C4-2B (cell line): ENCODE measurements at regions not wholly inside any gene's neighbourhood (a gene's known extent, or its start where the extent isn't known, plus 50 kb on each side); places are given as distances from the start of the nearest gene placed in this dataset.

Experiments
- CTCF ChIP-seq: fragments of 450-650 bp; conservative IDR thresholded peaks from 2 replicates; pipeline ENCODE4 v1.5.1; 2017; ENCODE audit warnings: mild to moderate bottlenecking
- ZFX ChIP-seq: fragments of 450-650 bp; IDR thresholded peaks from 2 replicates; pipeline ENCODE4 v1.6.1; 2017

- TF ChIP-seq ZFX (no peak), CTCF (no peak)
These were observed 2372.2 kb upstream of the WWC1 start for GRCh38 chr5:165919196-165919595.
